Caco-2 (cell line): ENCODE measurements at regions not wholly inside any gene's neighbourhood (a gene's known extent, or its start where the extent isn't known, plus 50 kb on each side); places are given as distances from the start of the nearest gene placed in this dataset.

Source experiments
- BruUV-seq: library from RNA; stranded (reverse); fragments of 400-500 nt; replicated peaks from 2 replicates; lab custom pipeline; 2021; lab: Mats Ljungman, UMichigan
- CTCF ChIA-PET: fragments of 300-600 bp; sonication (Branson Sonifier 250); formaldehyde crosslinking; loops from one replicate; lab custom pipeline; 2022; ENCODE audit warnings: antibody characterized with exemption; lab: Charles Lee
- POLR2A ChIA-PET: fragments of 300-600 bp; sonication (Branson Sonifier 250); formaldehyde crosslinking; loops from one replicate; lab custom pipeline; 2022; ENCODE audit warnings: antibody characterized with exemption; lab: Charles Lee
- DNase-seq, 2 experiments: peaks; one replicate each; pipeline versions ENCODE4 v3.0.0 to v3.0.0-alpha.2; 2020 to 2022
- H3K27me3 ChIP-seq: replicated peaks from 2 replicates; pipeline ENCODE4 v1.6.0; 2011; ENCODE audit warnings: low read length; ENCODE audit not compliant: control insufficient read depth, insufficient read depth
- H3K36me3 ChIP-seq: 2 replicates; pipeline ENCODE4 v1.5.1; 2011; ENCODE audit warnings: low read length; ENCODE audit not compliant: control insufficient read depth, insufficient read depth
- H3K4me1 ChIP-seq: fragments of 250-450 bp; sonication (Bioruptor Pico); 2 replicates; pipeline ENCODE4 v1.5.1; 2020; ENCODE audit warnings: mild to moderate bottlenecking
- H3K4me3 ChIP-seq: 2 replicates; pipeline ENCODE4 v1.5.1; 2011; ENCODE audit warnings: low read depth, mild to moderate bottlenecking, control low read depth, low read length
- H3K9me3 ChIP-seq: fragments of 250-450 bp; sonication (Bioruptor Pico); 2 replicates; pipeline ENCODE4 v1.5.1; 2020; ENCODE audit warnings: mild to moderate bottlenecking, moderate library complexity
- H3K27ac Mint-ChIP-seq: one replicate; pipeline ENCODE4 v1.8.0; 2022; ENCODE audit warnings: mixed read lengths; ENCODE audit not compliant: unreplicated experiment
- H3K27me3 Mint-ChIP-seq: one replicate; pipeline ENCODE4 v1.8.0; 2022; ENCODE audit warnings: mixed read lengths; ENCODE audit not compliant: insufficient read depth, unreplicated experiment
- H3K36me3 Mint-ChIP-seq: one replicate; pipeline ENCODE4 v1.8.0; 2022; ENCODE audit warnings: mild to moderate bottlenecking, mixed read lengths; ENCODE audit not compliant: insufficient read depth, unreplicated experiment
- H3K4me1 Mint-ChIP-seq: one replicate; pipeline ENCODE4 v1.8.0; 2022; ENCODE audit warnings: low read depth, mixed read lengths; ENCODE audit not compliant: unreplicated experiment
- H3K4me3 Mint-ChIP-seq: one replicate; pipeline ENCODE4 v1.8.0; 2022; ENCODE audit warnings: mild to moderate bottlenecking, moderate library complexity, mixed read lengths; ENCODE audit not compliant: unreplicated experiment
- H3K9me3 Mint-ChIP-seq: one replicate; pipeline ENCODE4 v1.8.0; 2022; ENCODE audit warnings: mixed read lengths; ENCODE audit not compliant: unreplicated experiment
- CTCF ChIP-seq, 2 experiments: fragments of 200-600 bp in 1 of 2; IDR thresholded peaks; 1 replicate in 1 of 2; 2 replicates in 1 of 2; pipeline versions ENCODE4 v1.5.1 to v1.8.0; 2011 to 2022; ENCODE audit warnings: antibody characterized with exemption in 1 of 2, control low read depth in 1 of 2, inconsistent platforms in 1 of 2, low read depth in 1 of 2, low read length in 1 of 2, mild to moderate bottlenecking in 1 of 2, moderate library complexity in 1 of 2; ENCODE audit not compliant: insufficient read depth in 1 of 2, severe bottlenecking in 1 of 2, unreplicated experiment in 1 of 2
- intact Hi-C: fragments of 100-400 bp; cut with micrococcal nuclease; formaldehyde crosslinking; loops from one replicate; pipeline ENCODE4 v1.10.0; 2022; ENCODE audit not compliant: unreplicated experiment

GRCh38 chr7:69411466-69411865 lies 186.8 kb upstream of the AUTS2 start:
- Mint-ChIP-seq H3K9me3 (no peaks in the 10 kb centered on the region), H3K36me3 (no peaks in the 10 kb centered on the region), H3K27ac (no peak overlapping the region), H3K4me1 (no peaks in the 10 kb centered on the region), H3K27me3 (no peaks in the 10 kb centered on the region), H3K4me3 (no peak overlapping the region)
- TF ChIP-seq CTCF (IDR thresholded peaks at IDR 0.05; ENCODE audit: insufficient read depth in 1 of 2, low read depth in 1 of 2, low read length in 1 of 2, severe bottlenecking in 1 of 2, unreplicated experiment in 1 of 2): no peak
- ChIA-PET POLR2A (no interaction called here), CTCF (no interaction called here)
- intact Hi-C loops: no loop called here
- Histone ChIP-seq H3K4me3 (no peak overlapping the region), H3K27me3 (no peaks in the 10 kb centered on the region), H3K36me3 (no peaks in the 10 kb centered on the region), H3K9me3 (no peaks in the 10 kb centered on the region), H3K4me1 (no peaks in the 10 kb centered on the region)
- no peak for DNase-seq
- BruUV-seq: no TSS peak

GRCh38 chr7:69412331-69413146 lies 185.7 kb upstream of the AUTS2 start:
- no peak for TF ChIP-seq CTCF (IDR thresholded peaks at IDR 0.05; ENCODE audit: insufficient read depth in 1 of 2, low read depth in 1 of 2, low read length in 1 of 2, severe bottlenecking in 1 of 2, unreplicated experiment in 1 of 2)
- peak; percentile 3 to 57 for DNase-seq
- POLR2A ChIA-PET: no interaction called here
- Histone ChIP-seq H3K4me1 (no peaks in the 10 kb centered on the region), H3K36me3 (no peaks in the 10 kb centered on the region), H3K9me3 (no peaks in the 10 kb centered on the region), H3K4me3 (no peak overlapping the region), H3K27me3 (no peaks in the 10 kb centered on the region)
- no peaks in the 10 kb centered on the region for H3K36me3 Mint-ChIP-seq
- H3K27me3 Mint-ChIP-seq: no peaks in the 10 kb centered on the region
- no peaks in the 10 kb centered on the region for H3K4me1 Mint-ChIP-seq
- H3K9me3 Mint-ChIP-seq: peaks cover 9% of the 10 kb centered on the region
- no peak overlapping the region for H3K27ac Mint-ChIP-seq
- no TSS peak for BruUV-seq
- CTCF ChIA-PET: no interaction called here
- H3K4me3 Mint-ChIP-seq: no peak overlapping the region
- intact Hi-C loops: no loop called here

- H3K27me3 Mint-ChIP-seq: no peaks in the 10 kb centered on the region
These were observed 183.7 kb upstream of the AUTS2 start for GRCh38 chr7:69414555-69414954.

More at GRCh38 chr7:69414555-69414954, 183.7 kb upstream of the AUTS2 start:
- no peak for DNase-seq
- peaks cover 16% of the 10 kb centered on the region for H3K9me3 Mint-ChIP-seq
- Histone ChIP-seq H3K4me1 (no peaks in the 10 kb centered on the region), H3K27me3 (no peaks in the 10 kb centered on the region), H3K36me3 (no peaks in the 10 kb centered on the region), H3K4me3 (no peak overlapping the region), H3K9me3 (no peaks in the 10 kb centered on the region)
- no peak overlapping the region for H3K4me3 Mint-ChIP-seq
- no peak for TF ChIP-seq CTCF (IDR thresholded peaks at IDR 0.05; ENCODE audit: insufficient read depth in 1 of 2, low read depth in 1 of 2, low read length in 1 of 2, severe bottlenecking in 1 of 2, unreplicated experiment in 1 of 2)
- no peaks in the 10 kb centered on the region for H3K4me1 Mint-ChIP-seq
- intact Hi-C loops: no loop called here
- BruUV-seq: no TSS peak
- CTCF ChIA-PET: no interaction called here
- no peak overlapping the region for H3K27ac Mint-ChIP-seq
- POLR2A ChIA-PET: no interaction called here
- no peaks in the 10 kb centered on the region for H3K36me3 Mint-ChIP-seq
